AG04449 (cell line): ENCODE measurements at regions not wholly inside any gene's neighbourhood (a gene's known extent, or its start where the extent isn't known, plus 50 kb on each side); places are given as distances from the start of the nearest gene placed in this dataset.

ENCODE experiments used
- CTCF ChIA-PET: fragments of 350-600 bp; formaldehyde crosslinking; extraction: SDS; loops from one replicate; lab custom pipeline; 2021; ENCODE audit warnings: antibody characterized with exemption; lab: Yijun Ruan, JAX
- POLR2A ChIA-PET: fragments of 400-600, 350-600 bp; formaldehyde crosslinking; extraction: SDS; loops from one replicate; lab custom pipeline; 2020; ENCODE audit warnings: antibody characterized with exemption, inconsistent platforms; lab: Yijun Ruan, JAX
- DNase-seq: peaks from one replicate; pipeline ENCODE4 v3.0.0-alpha.2; 2010; ENCODE audit warnings: low read depth, low spot score
- H3K4me3 ChIP-seq: 2 replicates; pipeline ENCODE4 v1.5.1; 2011; ENCODE audit warnings: low read depth, mild to moderate bottlenecking, control low read depth, low read length
- CTCF ChIP-seq: IDR thresholded peaks from one replicate; pipeline ENCODE4 v1.5.1; 2011; ENCODE audit warnings: mild to moderate bottlenecking, moderate library complexity, low read length, control low read depth, inconsistent platforms; ENCODE audit not compliant: insufficient read depth; ENCODE audit errors: missing control alignments

- DNase-seq: no peak
- ChIA-PET POLR2A (interaction anchor here (0.6 kb wide), 1 partner anchor 242 kb away, joined by 5 read pairs; no protein-coding TSS in a partner anchor), CTCF (interaction anchor here (1.1 to 10.5 kb wide), 10 partner anchors 39 to 309 kb away, joined by 3 to 142 read pairs (median 4); no protein-coding TSS in a partner anchor)
- H3K4me3 ChIP-seq: no peak overlapping the region
- no peak for TF ChIP-seq CTCF
Observed at GRCh38 chr9:109905472-109905871, 125.5 kb downstream of the PALM2AKAP2 start.

- no peak overlapping the region for H3K4me3 ChIP-seq
- ChIA-PET CTCF (interaction anchor here (0.8 to 10.5 kb wide), 15 partner anchors 12 to 311 kb away, joined by 3 to 142 read pairs (median 4); no protein-coding TSS in a partner anchor), POLR2A (interaction anchor here (0.6 to 0.8 kb wide), 3 partner anchors 77 to 144 kb away, joined by 3 to 5 read pairs (median 3); no protein-coding TSS in a partner anchor)
- DNase-seq: no peak
- no peak for TF ChIP-seq CTCF
Observed at GRCh38 chr9:109906766-109907382, 126.9 kb downstream of the PALM2AKAP2 start.

- ChIA-PET POLR2A (interaction anchor here (0.6 to 0.8 kb wide), 3 partner anchors 76 to 143 kb away, joined by 3 to 5 read pairs (median 3); no protein-coding TSS in a partner anchor), CTCF (interaction anchor here (0.8 to 10.5 kb wide), 14 partner anchors 12 to 311 kb away, joined by 3 to 142 read pairs (median 4); no protein-coding TSS in a partner anchor)
- TF ChIP-seq CTCF: no peak
- H3K4me3 ChIP-seq: no peak overlapping the region
- no peak for DNase-seq
Observed at GRCh38 chr9:109907400-109907799, 127.4 kb downstream of the PALM2AKAP2 start.

- TF ChIP-seq CTCF: no peak
- no peak overlapping the region for H3K4me3 ChIP-seq
- ChIA-PET CTCF (interaction anchor here (0.9 to 10.5 kb wide), 9 partner anchors 15 to 276 kb away, joined by 3 to 142 read pairs (median 6); no protein-coding TSS in a partner anchor), POLR2A (no interaction called here)
- no peak for DNase-seq
Observed at GRCh38 chr9:109907810-109908458, 127.9 kb downstream of the PALM2AKAP2 start.

- ChIA-PET POLR2A (no interaction called here), CTCF (interaction anchor here (1.1 to 10.5 kb wide), 4 partner anchors 14 to 275 kb away, joined by 3 to 142 read pairs (median 4); no protein-coding TSS in a partner anchor)
- no peak for DNase-seq
- no peak for TF ChIP-seq CTCF
- H3K4me3 ChIP-seq: no peak overlapping the region
Observed at GRCh38 chr9:109908459-109909390, 128.7 kb downstream of the PALM2AKAP2 start.
